AG04449 (cell line): ENCODE measurements at regions not wholly inside any gene's neighbourhood (a gene's known extent, or its start where the extent isn't known, plus 50 kb on each side); places are given as distances from the start of the nearest gene placed in this dataset.

Experiments used
- CTCF ChIA-PET: fragments of 350-600 bp; formaldehyde crosslinking; extraction: SDS; loops from one replicate; lab custom pipeline; 2021; ENCODE audit warnings: antibody characterized with exemption; lab: Yijun Ruan, JAX
- POLR2A ChIA-PET: fragments of 400-600, 350-600 bp; formaldehyde crosslinking; extraction: SDS; loops from one replicate; lab custom pipeline; 2020; ENCODE audit warnings: antibody characterized with exemption, inconsistent platforms; lab: Yijun Ruan, JAX
- DNase-seq: peaks from one replicate; pipeline ENCODE4 v3.0.0-alpha.2; 2010; ENCODE audit warnings: low read depth, low spot score
- H3K4me3 ChIP-seq: 2 replicates; pipeline ENCODE4 v1.5.1; 2011; ENCODE audit warnings: low read depth, mild to moderate bottlenecking, control low read depth, low read length
- CTCF ChIP-seq: IDR thresholded peaks from one replicate; pipeline ENCODE4 v1.5.1; 2011; ENCODE audit warnings: mild to moderate bottlenecking, moderate library complexity, low read length, control low read depth, inconsistent platforms; ENCODE audit not compliant: insufficient read depth; ENCODE audit errors: missing control alignments

- ChIA-PET POLR2A (no interaction called here), CTCF (no interaction called here)
- no peak for TF ChIP-seq CTCF
- H3K4me3 ChIP-seq, result no peak overlapping the region
- DNase-seq, result no peak
These were observed 86.2 kb downstream of the ANKRD60 start for GRCh38 chr20:58141971-58142842.

GRCh38 chr20:58141496-58141895 is 87.0 kb downstream of the ANKRD60 start:
- CTCF ChIA-PET, result no interaction called here
- POLR2A ChIA-PET, result no interaction called here
- H3K4me3 ChIP-seq, result no peak overlapping the region
- DNase-seq, result no peak
- no peak for TF ChIP-seq CTCF

- ChIA-PET POLR2A (no interaction called here), CTCF (no interaction called here)
- H3K4me3 ChIP-seq, result no peak overlapping the region
- no peak for DNase-seq
- no peak for TF ChIP-seq CTCF
These were observed 87.5 kb downstream of the ANKRD60 start for GRCh38 chr20:58140787-58141425.

GRCh38 chr20:58139849-58140786 is 88.3 kb downstream of the ANKRD60 start:
- no peak for DNase-seq
- POLR2A ChIA-PET, result no interaction called here
- CTCF ChIA-PET, result no interaction called here
- no peak for TF ChIP-seq CTCF
- H3K4me3 ChIP-seq, result no peak overlapping the region

- CTCF ChIA-PET, result no interaction called here
- H3K4me3 ChIP-seq, result no peak overlapping the region
- TF ChIP-seq CTCF, result no peak
- POLR2A ChIA-PET, result no interaction called here
- no peak for DNase-seq
These were observed 90.1 kb downstream of the ANKRD60 start for GRCh38 chr20:58138395-58138794.
